HEK293T (cell line): ENCODE measurements at regions not wholly inside any gene's neighbourhood (a gene's known extent, or its start where the extent isn't known, plus 50 kb on each side); places are given as distances from the start of the nearest gene placed in this dataset.
"Not testable (repeated sequence)": the region's sequence is repeated elsewhere in the genome, so short reads cannot be mapped to it uniquely, and the experiment has no call there.

ENCODE experiments used
- CTCF ChIA-PET: fragments of 350-600 bp; formaldehyde crosslinking; extraction: SDS; loops from one replicate; lab custom pipeline; 2021; ENCODE audit warnings: antibody characterized with exemption, inconsistent platforms; lab: Yijun Ruan, JAX
- POLR2A ChIA-PET: fragments of 350-600 bp; formaldehyde crosslinking; extraction: SDS; loops from one replicate; lab custom pipeline; 2020; ENCODE audit warnings: antibody characterized with exemption, inconsistent platforms; lab: Yijun Ruan, JAX
- DNase-seq: peaks from one replicate; pipeline ENCODE4 v3.0.0; 2012; ENCODE audit warnings: mixed read lengths; ENCODE audit errors: extremely low spot score
- ARNT ChIP-seq: fragments of 450-650 bp; IDR thresholded peaks from 2 replicates; pipeline ENCODE4 v1.6.1; 2017; ENCODE audit warnings: mild to moderate bottlenecking
- BHLHE40 ChIP-seq: fragments of 450-650 bp; IDR thresholded peaks from 2 replicates; pipeline ENCODE4 v1.6.1; 2016; ENCODE audit warnings: mild to moderate bottlenecking, moderate library complexity, borderline replicate concordance
- ELF4 ChIP-seq: fragments of 450-650 bp; IDR thresholded peaks from 2 replicates; pipeline ENCODE4 v1.6.1; 2017; ENCODE audit warnings: antibody characterized with exemption
- FOXA1 ChIP-seq: fragments of 450-650 bp; IDR thresholded peaks from 2 replicates; pipeline ENCODE4 v1.6.1; 2016; ENCODE audit warnings: mild to moderate bottlenecking
- FOXK2 ChIP-seq: fragments of 450-650 bp; IDR thresholded peaks from 2 replicates; pipeline ENCODE4 v1.6.1; 2016; ENCODE audit warnings: mild to moderate bottlenecking
- FOXM1 ChIP-seq: fragments of 450-650 bp; IDR thresholded peaks from 2 replicates; pipeline ENCODE4 v1.6.1; 2017; ENCODE audit warnings: mild to moderate bottlenecking, borderline replicate concordance
- HDGF ChIP-seq: fragments of 450-650 bp; IDR thresholded peaks from 2 replicates; pipeline ENCODE4 v1.6.1; 2017; ENCODE audit warnings: antibody characterized with exemption, borderline replicate concordance
- L3MBTL2 ChIP-seq: fragments of 450-650 bp; conservative IDR thresholded peaks from 2 replicates; pipeline ENCODE4 v1.6.1; 2016; ENCODE audit warnings: mild to moderate bottlenecking
- LEF1 ChIP-seq: fragments of 450-650 bp; IDR thresholded peaks from 2 replicates; pipeline ENCODE4 v1.6.1; 2017; ENCODE audit warnings: mild to moderate bottlenecking, borderline replicate concordance
- NFRKB ChIP-seq: fragments of 450-650 bp; IDR thresholded peaks from 2 replicates; pipeline ENCODE4 v1.6.1; 2016; ENCODE audit warnings: mild to moderate bottlenecking, moderate library complexity
- SP1 ChIP-seq: fragments of 450-650 bp; IDR thresholded peaks from 2 replicates; pipeline ENCODE4 v1.6.1; 2017
- SUZ12 ChIP-seq: fragments of 450-650 bp; IDR thresholded peaks from 2 replicates; pipeline ENCODE4 v1.6.1; 2016; ENCODE audit warnings: mild to moderate bottlenecking
- TARDBP ChIP-seq: fragments of 450-650 bp; IDR thresholded peaks from 2 replicates; pipeline ENCODE4 v1.6.1; 2016
- ZNF384 ChIP-seq: fragments of 450-650 bp; IDR thresholded peaks from 2 replicates; pipeline ENCODE4 v1.6.1; 2016

DNA sequence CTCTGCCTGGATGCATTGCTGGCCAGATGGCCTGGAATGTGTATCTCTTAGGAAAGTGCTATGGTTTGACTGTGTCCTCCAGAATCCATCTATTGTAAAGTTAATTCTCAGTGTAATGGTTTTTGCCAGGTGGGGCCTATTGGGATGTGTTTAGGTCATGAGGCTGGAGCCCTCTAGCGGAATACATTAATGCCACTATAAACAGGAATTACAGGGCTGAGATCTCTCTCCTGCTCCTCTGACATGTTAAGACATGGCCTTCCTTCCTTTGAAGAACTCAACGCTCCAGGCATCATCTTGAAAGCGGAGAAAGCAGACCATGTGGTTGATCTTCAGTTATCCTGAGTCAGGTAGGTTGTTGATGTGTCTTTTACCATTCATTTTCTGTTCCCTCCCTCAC lies 276.4 kb downstream of the RPIA start:
- TF ChIP-seq HDGF: no peak
- TF ChIP-seq L3MBTL2: no peak
- no peak for TF ChIP-seq LEF1
- no peak for TF ChIP-seq FOXM1
- no peak for TF ChIP-seq SUZ12
- no peak for TF ChIP-seq NFRKB
- ChIA-PET POLR2A (no interaction called here), CTCF (no interaction called here)
- DNase-seq: no peak

- POLR2A ChIA-PET, CTCF ChIA-PET, DNase-seq: not testable (repeated sequence)
Observed at GRCh38 chr2:88978011-88978410, 286.5 kb downstream of the RPIA start.

DNA sequence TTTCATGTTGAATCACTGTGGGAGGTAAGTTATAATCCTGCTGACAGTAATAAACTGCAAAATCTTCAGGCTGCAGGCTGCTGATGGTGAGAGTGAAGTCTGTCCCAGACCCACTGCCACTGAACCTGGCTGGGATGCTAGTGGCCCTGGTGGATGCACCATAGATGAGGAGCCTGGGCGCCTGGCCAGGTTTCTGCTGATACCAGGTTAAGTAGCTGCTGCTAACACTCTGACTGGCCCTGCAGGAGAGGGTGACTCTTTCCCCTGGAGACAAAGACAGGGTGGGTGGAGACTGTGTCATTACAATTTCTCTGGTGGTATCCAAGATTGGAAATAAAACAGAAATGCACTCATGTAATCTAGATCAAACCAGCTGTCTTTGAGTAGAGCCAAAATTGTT lies 287.0 kb downstream of the RPIA start:
- DNase-seq, POLR2A ChIA-PET, CTCF ChIA-PET: not testable (repeated sequence)

GRCh38 chr2:88984079-88984478 lies 292.6 kb downstream of the RPIA start:
- CTCF ChIA-PET, DNase-seq, POLR2A ChIA-PET: not testable (repeated sequence)

- DNase-seq, CTCF ChIA-PET, POLR2A ChIA-PET: not testable (repeated sequence)
Observed at GRCh38 chr2:88986721-88987330, 295.4 kb downstream of the RPIA start.

DNA sequence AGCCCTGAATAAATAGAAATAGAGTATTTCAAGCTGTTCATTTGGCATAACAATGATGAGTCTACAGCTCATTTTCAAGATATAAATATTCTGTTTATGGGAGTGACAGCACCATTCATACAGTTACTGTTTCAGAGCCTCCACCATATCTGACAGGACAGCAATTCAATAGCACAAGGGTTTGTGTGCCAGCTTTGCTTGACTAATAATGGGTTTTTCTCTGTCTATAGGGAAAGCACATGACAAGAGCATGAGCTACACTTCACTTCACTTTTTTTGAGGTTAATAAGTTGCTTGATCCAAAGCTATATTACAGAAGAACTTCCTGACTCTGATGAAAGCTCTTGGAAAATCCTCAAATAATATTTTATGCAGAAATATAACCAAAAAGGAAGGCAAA lies 297.1 kb downstream of the RPIA start:
- DNase-seq, CTCF ChIA-PET, POLR2A ChIA-PET: not testable (repeated sequence)

DNA sequence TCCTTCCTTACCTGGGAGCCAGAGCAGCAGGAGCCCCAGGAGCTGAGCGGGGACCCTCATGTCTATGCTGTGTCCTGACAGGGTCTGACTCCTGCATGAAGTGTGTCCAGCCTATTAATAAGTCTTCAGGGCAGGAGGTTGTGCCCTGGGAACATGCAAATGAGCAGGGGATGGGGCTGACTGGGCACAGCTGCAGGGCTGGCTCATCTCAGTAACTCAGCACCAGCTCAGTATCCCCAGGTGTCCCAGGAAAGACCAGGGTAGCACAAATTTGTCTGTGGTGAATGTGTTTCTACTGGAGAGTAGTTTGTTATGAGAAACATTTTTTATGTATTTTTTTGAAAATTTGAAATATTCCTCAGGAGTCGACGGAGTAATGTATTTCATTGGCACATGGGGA lies 301.3 kb downstream of the RPIA start:
- POLR2A ChIA-PET, DNase-seq, CTCF ChIA-PET: not testable (repeated sequence)

GRCh38 chr2:88994856-88995255 lies 303.4 kb downstream of the RPIA start:
- POLR2A ChIA-PET, CTCF ChIA-PET, DNase-seq: not testable (repeated sequence)

- POLR2A ChIA-PET, DNase-seq, CTCF ChIA-PET: not testable (repeated sequence)
Observed at GRCh38 chr2:88996588-88996987, 305.1 kb downstream of the RPIA start.

GRCh38 chr2:88999365-88999764 lies 307.9 kb downstream of the RPIA start:
- CTCF ChIA-PET: no interaction called here
- TF ChIP-seq FOXM1: no peak
- TF ChIP-seq NFRKB: no peak
- TF ChIP-seq ZNF384: no peak
- no peak for TF ChIP-seq ARNT
- TF ChIP-seq SP1: no peak
- POLR2A ChIA-PET: no interaction called here
- DNase-seq: no peak

DNA sequence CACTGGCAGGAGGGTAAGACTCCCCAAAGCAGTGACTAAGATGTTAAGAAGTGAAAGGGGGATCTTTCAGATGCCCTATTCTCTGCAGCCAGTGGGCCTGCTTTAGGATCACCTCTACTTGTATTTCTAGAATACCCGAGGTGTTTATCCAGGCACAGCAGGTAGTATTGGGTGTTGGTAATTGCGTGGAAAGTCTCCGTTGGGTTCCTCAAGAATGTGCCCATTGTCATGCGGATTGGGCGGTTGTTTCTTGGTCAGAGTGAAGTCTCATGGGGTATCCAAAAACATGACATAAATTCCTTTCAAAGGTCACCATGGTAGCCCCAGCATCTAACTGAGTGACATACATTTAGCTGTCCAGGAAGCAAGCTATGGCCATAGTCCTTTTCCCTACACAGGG lies 308.8 kb downstream of the RPIA start:
- DNase-seq: no peak
- TF ChIP-seq ZNF384 (no peak), BHLHE40 (no peak), HDGF (no peak), FOXA1 (no peak), ARNT (no peak), TARDBP (no peak), FOXM1 (no peak), FOXK2 (no peak), SUZ12 (no peak), SP1 (no peak), ELF4 (no peak)
- ChIA-PET CTCF (no interaction called here), POLR2A (no interaction called here)

GRCh38 chr2:89004238-89004637 lies 312.8 kb downstream of the RPIA start:
- POLR2A ChIA-PET, CTCF ChIA-PET, DNase-seq: not testable (repeated sequence)

DNA sequence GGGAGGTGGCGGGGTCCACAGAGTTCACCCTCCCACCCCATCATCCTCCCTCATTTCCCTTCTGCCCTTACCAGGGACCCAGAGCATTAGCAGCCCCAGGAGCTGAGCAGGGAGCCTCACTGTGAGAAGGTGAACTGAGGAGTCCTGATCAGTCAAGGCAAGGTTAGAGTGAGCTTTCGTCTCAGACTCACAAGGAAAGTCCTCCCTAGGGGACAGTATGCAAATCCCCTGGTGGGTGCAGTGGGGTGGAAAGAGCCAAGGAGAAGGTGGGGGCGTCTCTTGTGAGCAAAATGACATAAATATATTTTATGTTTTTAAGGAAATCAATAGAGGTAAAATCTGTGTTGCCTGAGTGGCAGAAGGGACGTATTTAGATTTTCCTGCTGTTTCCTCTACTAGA lies 329.1 kb downstream of the RPIA start:
- DNase-seq, CTCF ChIA-PET, POLR2A ChIA-PET: not testable (repeated sequence)

GRCh38 chr2:89026296-89026695 lies 334.8 kb downstream of the RPIA start:
- CTCF ChIA-PET, POLR2A ChIA-PET: not testable (repeated sequence)

GRCh38 chr2:89027115-89027514 lies 335.6 kb downstream of the RPIA start:
- DNase-seq, POLR2A ChIA-PET, CTCF ChIA-PET: not testable (repeated sequence)

More at GRCh38 chr2:89026296-89026695, 334.8 kb downstream of the RPIA start:
- DNase-seq: not testable (repeated sequence)

GRCh38 chr2:89027536-89027935 lies 336.1 kb downstream of the RPIA start:
- POLR2A ChIA-PET, DNase-seq, CTCF ChIA-PET: not testable (repeated sequence)
